Adrenal gland (tissue), 9 donors: ENCODE measurements at regions not wholly inside any gene's neighbourhood (a gene's known extent, or its start where the extent isn't known, plus 50 kb on each side); places are given as distances from the start of the nearest gene placed in this dataset.

Source experiments
- DNase-seq, 7 donors: peaks; one replicate each; pipeline ENCODE4 v3.0.0-alpha.2; 2019 to 2020
- H3K27ac ChIP-seq, 5 donors: fragments of 200-600 bp; sonication (generic) in 4 of 5; 1 replicate in 3 of 5; 2 replicates in 2 of 5; pipeline versions ENCODE4 v1.5.1 to v1.8.0; 2016 to 2020; ENCODE audit warnings: mild to moderate bottlenecking in 1 of 5
- H3K27me3 ChIP-seq: fragments of 200-600 bp; 2 replicates; pipeline ENCODE4 v1.8.0; 2021
- H3K36me3 ChIP-seq, 2 donors: fragments of 200-600 bp; replicated peaks in 1 of 2; 1 replicate in 1 of 2; 2 replicates in 1 of 2; pipeline versions ENCODE4 v1.5.1 to v1.8.0; 2018 to 2022
- H3K4me1 ChIP-seq, 2 donors: fragments of 200-600 bp; replicated peaks in 1 of 2; 1 replicate in 1 of 2; 2 replicates in 1 of 2; pipeline versions ENCODE4 v1.5.1 to v1.8.0; 2018 to 2021
- H3K4me3 ChIP-seq, 4 donors: fragments of 200-600 bp; sonication (generic) in 3 of 4; one replicate each; pipeline ENCODE4 v1.5.1; 2016 to 2018
- H3K9me3 ChIP-seq, 3 donors: fragments of 200-600 bp; sonication (generic) in 1 of 3; replicated peaks in 1 of 3; 1 replicate in 2 of 3; 2 replicates in 1 of 3; pipeline versions ENCODE4 v1.5.1 to v1.8.0; 2016 to 2021
- CTCF ChIP-seq, 6 experiments: fragments of 450-650 bp in 4 of 6; fragments of 200-600 bp in 2 of 6; sonication (generic) in 1 of 6; IDR thresholded peaks; 1 replicate in 5 of 6; 2 replicates in 1 of 6; pipeline versions ENCODE4 v1.5.1 to v1.8.0; 2016 to 2021; ENCODE audit warnings: antibody characterized with exemption in 6 of 6, mild to moderate bottlenecking in 2 of 6, moderate library complexity in 1 of 6
- POLR2A ChIP-seq, 2 donors: fragments of 450-650 bp; IDR thresholded peaks; one replicate each; pipeline ENCODE4 v1.6.1; 2017; ENCODE audit warnings: antibody characterized with exemption in 2 of 2, mild to moderate bottlenecking in 2 of 2, moderate library complexity in 1 of 2
- WGBS, 4 donors: extraction: QIAGEN DNeasy Blood & Tissue Kit in 2 of 4; methylation state at CpG; one replicate each; pipeline versions ENCODE4 v1.1.5 to v1.1.7; 2013 to 2017; 5-methylcytosine and 5-hydroxymethylcytosine counted together
- intact Hi-C, 2 donors: fragments of 100-400 bp; cut with DNase I; formaldehyde crosslinking; loops; one replicate each; pipeline versions ENCODE4 v1.14.1 to v1.15.0; 2022 to 2023
- donor health status: healthy with polysubstance abuse.
- donor health status: Bipolar disorder and iron deficiency.
- donor health status: DM: yes; HTN: yes; CAD: no.
- donor health status: DM: no; HTN: no; CAD: no.
- donor health status: DM: no; HTN: no; CAD: no.

GRCh38 chr18:60570172-60570571, 197.6 kb upstream of the MC4R start:
- no peaks in the 10 kb centered on the region for H3K27me3 ChIP-seq
- no peaks in the 10 kb centered on the region for H3K36me3 ChIP-seq
- 79 to 84% (median 80%) methylated on average over 1 of the region's 1 CpG for WGBS, 4 donors
- H3K4me1 ChIP-seq = no peaks in the 10 kb centered on the region
- H3K9me3 ChIP-seq = peaks cover 0 to 11% (median 0%) of the 10 kb centered on the region in 3 donors
- TF ChIP-seq CTCF (IDR thresholded peaks at IDR 0.05) (no peak), POLR2A (IDR thresholded peaks at IDR 0.05) (no peak)
- intact Hi-C loops = no loop called here
- no peak overlapping the region for H3K4me3 ChIP-seq
- DNase-seq = no peak
- no peak overlapping the region for H3K27ac ChIP-seq

GRCh38 chr18:60577457-60577856, 204.9 kb upstream of the MC4R start:
- WGBS, 4 donors = 75 to 90% (median 85%) methylated on average over 1 of the region's 1 CpG
- H3K27me3 ChIP-seq = no peaks in the 10 kb centered on the region
- DNase-seq = no peak

GRCh38 chr18:60585670-60586069, 213.1 kb upstream of the MC4R start:
- H3K27me3 ChIP-seq = no peaks in the 10 kb centered on the region
- intact Hi-C loops = no loop called here
- TF ChIP-seq CTCF (IDR thresholded peaks at IDR 0.05) = no peak
- no peak for TF ChIP-seq POLR2A (IDR thresholded peaks at IDR 0.05)
- H3K27ac ChIP-seq = no peak overlapping the region
- H3K4me1 ChIP-seq = no peaks in the 10 kb centered on the region
- no peak for DNase-seq
- H3K36me3 ChIP-seq = no peaks in the 10 kb centered on the region
- H3K9me3 ChIP-seq = no peaks in the 10 kb centered on the region
- no peak overlapping the region for H3K4me3 ChIP-seq

More at GRCh38 chr18:60577457-60577856, 204.9 kb upstream of the MC4R start:
- H3K27ac ChIP-seq = no peak overlapping the region
- no peaks in the 10 kb centered on the region for H3K36me3 ChIP-seq
- no peak overlapping the region for H3K4me3 ChIP-seq
- H3K9me3 ChIP-seq = no peaks in the 10 kb centered on the region
- no peak for TF ChIP-seq POLR2A (IDR thresholded peaks at IDR 0.05)
- no peak for TF ChIP-seq CTCF (IDR thresholded peaks at IDR 0.05)
- H3K4me1 ChIP-seq = no peaks in the 10 kb centered on the region
- intact Hi-C loops = no loop called here

- H3K4me1 ChIP-seq = no peaks in the 10 kb centered on the region
- intact Hi-C loops = no loop called here
- WGBS, 4 donors = 43 to 60% (median 57%) methylated on average over 5 of the region's 5 CpGs
- H3K27me3 ChIP-seq = no peaks in the 10 kb centered on the region
- H3K4me3 ChIP-seq = no peak overlapping the region
- no peak for DNase-seq
- H3K36me3 ChIP-seq = no peaks in the 10 kb centered on the region
- no peak overlapping the region for H3K27ac ChIP-seq
- no peaks in the 10 kb centered on the region for H3K9me3 ChIP-seq
- no peak for TF ChIP-seq CTCF (IDR thresholded peaks at IDR 0.05)
- no peak for TF ChIP-seq POLR2A (IDR thresholded peaks at IDR 0.05)
Observed at GRCh38 chr18:60593249-60593648, 220.7 kb upstream of the MC4R start.
